ENCODE measurements at regions not wholly inside any gene's neighbourhood (a gene's known extent, or its start where the extent isn't known, plus 50 kb on each side); places are given as distances from the start of the nearest gene placed in this dataset.
"Not testable (repeated sequence)": the region's sequence is repeated elsewhere in the genome, so short reads cannot be mapped to it uniquely, and the experiment has no call there.

- ChIA-PET CTCF (no interaction called here), POLR2A (no interaction called here)
- DNase-seq (ENCODE audit: extremely low spot score), result no peak
- TF ChIP-seq BHLHE40 (IDR thresholded peaks at IDR 0.05; ENCODE audit: borderline replicate concordance) (no peak), FOXK2 (IDR thresholded peaks at IDR 0.05) (no peak), ZNF384 (IDR thresholded peaks at IDR 0.05) (no peak), ARNT (IDR thresholded peaks at IDR 0.05) (no peak), PKNOX1 (IDR thresholded peaks at IDR 0.05) (no peak), LEF1 (IDR thresholded peaks at IDR 0.05; ENCODE audit: borderline replicate concordance) (no peak), NFRKB (IDR thresholded peaks at IDR 0.05) (no peak), L3MBTL2 (conservative IDR thresholded peaks at IDR 0.05) (no peak), HDGF (IDR thresholded peaks at IDR 0.05; ENCODE audit: borderline replicate concordance) (no peak), CTBP1 (IDR thresholded peaks at IDR 0.05; ENCODE audit: borderline replicate concordance) (no peak)
Observed at GRCh38 chr2:223316342-223316741, 264.4 kb downstream of the KCNE4 start.

DNA sequence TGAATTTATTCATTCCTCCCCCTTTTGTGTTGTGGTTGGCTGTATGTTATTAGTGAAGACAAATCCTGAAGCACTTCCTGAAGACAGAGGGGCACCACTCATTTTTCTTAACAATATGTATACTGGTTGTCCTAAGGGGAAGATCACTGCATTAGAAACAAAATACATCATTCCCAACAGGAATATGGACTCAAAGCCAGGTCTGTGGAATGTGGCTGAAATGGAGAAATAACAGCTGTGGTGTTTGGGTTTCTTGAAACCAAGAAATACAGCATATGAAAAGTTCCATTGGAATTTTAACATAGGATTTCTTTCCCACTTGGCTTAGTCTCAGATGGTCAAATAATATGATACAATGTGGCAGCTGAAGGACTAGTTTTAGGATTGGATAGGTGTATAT is 267.6 kb downstream of the KCNE4 start:
- DNase-seq (ENCODE audit: extremely low spot score), result no peak
- ChIA-PET CTCF (interaction anchor here (0.6 kb wide), 1 partner anchor 115 kb away, joined by 3 read pairs; no protein-coding TSS in a partner anchor), POLR2A (no interaction called here)
- TF ChIP-seq ZNF384 (IDR thresholded peaks at IDR 0.05) (no peak), FOXM1 (IDR thresholded peaks at IDR 0.05; ENCODE audit: borderline replicate concordance) (no peak), BHLHE40 (IDR thresholded peaks at IDR 0.05; ENCODE audit: borderline replicate concordance) (no peak), SP1 (IDR thresholded peaks at IDR 0.05) (no peak), ELF4 (IDR thresholded peaks at IDR 0.05) (no peak), ARNT (IDR thresholded peaks at IDR 0.05) (no peak), LEF1 (IDR thresholded peaks at IDR 0.05; ENCODE audit: borderline replicate concordance) (no peak)

DNA sequence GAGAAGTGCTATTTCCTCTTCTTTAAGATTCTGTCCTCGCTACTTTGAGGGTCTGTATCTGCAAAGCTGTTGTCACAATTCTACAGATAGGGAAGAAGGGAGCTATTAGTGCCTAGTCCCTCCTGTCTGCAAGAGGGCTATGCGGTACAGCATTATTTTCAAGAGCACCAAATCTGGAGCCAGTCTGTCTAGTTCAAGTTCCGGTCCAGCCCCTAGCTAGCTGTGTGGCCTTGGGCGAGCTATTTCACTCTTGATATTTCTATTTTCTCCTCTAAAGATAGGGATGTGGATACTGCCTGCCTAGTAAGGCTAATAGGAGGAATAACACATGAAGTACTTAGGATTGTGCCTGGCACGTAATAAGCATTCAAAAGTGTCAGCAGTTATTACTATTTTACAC is 272.4 kb downstream of the KCNE4 start:
- POLR2A ChIA-PET, result no interaction called here
- TF ChIP-seq ZNF384 (IDR thresholded peaks at IDR 0.05) (no peak), SUZ12 (IDR thresholded peaks at IDR 0.05) (no peak), SP1 (IDR thresholded peaks at IDR 0.05) (no peak), NFRKB (IDR thresholded peaks at IDR 0.05) (no peak)
- CTCF ChIA-PET, result no interaction called here
- no peak for DNase-seq (ENCODE audit: extremely low spot score)

DNA sequence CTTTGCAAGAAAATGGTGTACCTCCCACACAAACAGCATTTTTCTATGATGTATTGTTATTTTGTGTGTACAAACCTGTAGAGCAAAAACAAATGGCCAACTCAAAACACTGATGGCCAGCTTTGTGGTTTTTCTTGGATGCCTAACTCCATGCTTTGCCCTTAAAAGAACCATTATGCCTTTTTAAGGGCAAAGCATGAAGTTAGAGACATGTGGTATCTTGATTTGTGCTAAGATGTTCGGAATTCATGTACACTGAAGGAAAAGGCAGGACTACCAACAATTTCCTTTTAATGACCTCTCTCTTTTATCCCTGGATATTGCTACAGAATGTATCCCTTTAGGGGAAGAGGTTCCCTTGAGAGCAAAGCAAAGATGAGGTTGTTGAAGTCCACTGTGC is 273.6 kb downstream of the SCG2 start:
- POLR2A ChIA-PET, result no interaction called here
- no peak for DNase-seq (ENCODE audit: extremely low spot score)
- TF ChIP-seq ARNT (IDR thresholded peaks at IDR 0.05), result no peak
- no peak for TF ChIP-seq NFRKB (IDR thresholded peaks at IDR 0.05)
- TF ChIP-seq ELF4 (IDR thresholded peaks at IDR 0.05), result no peak
- no peak for TF ChIP-seq LEF1 (IDR thresholded peaks at IDR 0.05; ENCODE audit: borderline replicate concordance)
- no peak for TF ChIP-seq CTBP1 (IDR thresholded peaks at IDR 0.05; ENCODE audit: borderline replicate concordance)
- TF ChIP-seq SUZ12 (IDR thresholded peaks at IDR 0.05), result no peak
- no peak for TF ChIP-seq FOXM1 (IDR thresholded peaks at IDR 0.05; ENCODE audit: borderline replicate concordance)
- no peak for TF ChIP-seq FOXA1 (IDR thresholded peaks at IDR 0.05)
- TF ChIP-seq FOXK2 (IDR thresholded peaks at IDR 0.05), result no peak
- CTCF ChIA-PET, result no interaction called here

GRCh38 chr2:223330747-223331146 is 271.4 kb downstream of the SCG2 start:
- CTCF ChIA-PET; POLR2A ChIA-PET; DNase-seq (ENCODE audit: extremely low spot score): not testable (repeated sequence)

DNA sequence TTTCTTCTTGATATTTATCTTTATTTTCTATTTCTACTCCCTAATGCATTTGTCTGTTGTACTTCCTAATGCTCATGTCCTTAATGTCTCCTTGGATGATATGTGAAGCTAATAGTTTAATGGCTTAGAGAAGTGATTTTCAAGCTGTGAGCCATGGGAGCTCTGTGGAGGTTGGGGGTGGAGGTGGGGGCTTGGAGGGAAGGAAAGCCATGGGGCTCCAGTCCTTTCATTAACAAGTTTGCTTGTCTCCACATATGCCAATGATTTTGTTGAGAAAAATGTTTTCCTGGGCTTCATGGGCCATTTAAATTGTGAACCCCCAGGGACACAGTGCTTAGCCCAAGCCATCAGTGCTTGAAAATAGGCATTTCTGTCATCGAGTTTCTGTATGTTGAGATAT is 264.1 kb downstream of the SCG2 start:
- DNase-seq (ENCODE audit: extremely low spot score), result no peak
- TF ChIP-seq CTBP1 (IDR thresholded peaks at IDR 0.05; ENCODE audit: borderline replicate concordance) (no peak), ARNT (IDR thresholded peaks at IDR 0.05) (no peak), L3MBTL2 (conservative IDR thresholded peaks at IDR 0.05) (no peak), FOXM1 (IDR thresholded peaks at IDR 0.05; ENCODE audit: borderline replicate concordance) (no peak), LEF1 (IDR thresholded peaks at IDR 0.05; ENCODE audit: borderline replicate concordance) (no peak), ZNF384 (IDR thresholded peaks at IDR 0.05) (no peak), TARDBP (IDR thresholded peaks at IDR 0.05) (no peak), HDGF (IDR thresholded peaks at IDR 0.05; ENCODE audit: borderline replicate concordance) (no peak), PKNOX1 (IDR thresholded peaks at IDR 0.05) (no peak), ELF4 (IDR thresholded peaks at IDR 0.05) (no peak)
- POLR2A ChIA-PET, result no interaction called here
- CTCF ChIA-PET, result no interaction called here

GRCh38 chr2:223357076-223357475 is 245.1 kb downstream of the SCG2 start:
- DNase-seq (ENCODE audit: extremely low spot score), result no peak
- no peak for TF ChIP-seq FOXM1 (IDR thresholded peaks at IDR 0.05; ENCODE audit: borderline replicate concordance)
- TF ChIP-seq SP1 (IDR thresholded peaks at IDR 0.05), result no peak
- TF ChIP-seq ZNF384 (IDR thresholded peaks at IDR 0.05), result no peak
- TF ChIP-seq SUZ12 (IDR thresholded peaks at IDR 0.05), result no peak
- TF ChIP-seq LEF1 (IDR thresholded peaks at IDR 0.05; ENCODE audit: borderline replicate concordance), result no peak
- TF ChIP-seq FOXA1 (IDR thresholded peaks at IDR 0.05), result no peak
- TF ChIP-seq L3MBTL2 (conservative IDR thresholded peaks at IDR 0.05), result no peak
- TF ChIP-seq FOXK2 (IDR thresholded peaks at IDR 0.05), result no peak
- TF ChIP-seq ELF4 (IDR thresholded peaks at IDR 0.05), result no peak
- no peak for TF ChIP-seq TARDBP (IDR thresholded peaks at IDR 0.05)
- TF ChIP-seq HDGF (IDR thresholded peaks at IDR 0.05; ENCODE audit: borderline replicate concordance), result no peak
- ChIA-PET POLR2A (no interaction called here), CTCF (interaction anchor here (0.8 kb wide), 1 partner anchor 51 kb away, joined by 3 read pairs; no protein-coding TSS in a partner anchor)

GRCh38 chr2:223363085-223363484 is 239.1 kb downstream of the SCG2 start:
- DNase-seq (ENCODE audit: extremely low spot score), result no peak
- POLR2A ChIA-PET, result no interaction called here
- CTCF ChIA-PET, result no interaction called here
- TF ChIP-seq L3MBTL2 (conservative IDR thresholded peaks at IDR 0.05) (no peak), ZNF384 (IDR thresholded peaks at IDR 0.05) (no peak), FOXA1 (IDR thresholded peaks at IDR 0.05) (no peak), ARNT (IDR thresholded peaks at IDR 0.05) (no peak), SP1 (IDR thresholded peaks at IDR 0.05) (no peak), TARDBP (IDR thresholded peaks at IDR 0.05) (no peak), NFRKB (IDR thresholded peaks at IDR 0.05) (no peak), ELF4 (IDR thresholded peaks at IDR 0.05) (no peak), PKNOX1 (IDR thresholded peaks at IDR 0.05) (no peak), SUZ12 (IDR thresholded peaks at IDR 0.05) (no peak), BHLHE40 (IDR thresholded peaks at IDR 0.05; ENCODE audit: borderline replicate concordance) (no peak), CTBP1 (IDR thresholded peaks at IDR 0.05; ENCODE audit: borderline replicate concordance) (no peak), FOXM1 (IDR thresholded peaks at IDR 0.05; ENCODE audit: borderline replicate concordance) (no peak), FOXK2 (IDR thresholded peaks at IDR 0.05) (no peak), LEF1 (IDR thresholded peaks at IDR 0.05; ENCODE audit: borderline replicate concordance) (no peak), HDGF (IDR thresholded peaks at IDR 0.05; ENCODE audit: borderline replicate concordance) (no peak)

Data from HEK293T (cell line).